Astrocyte (in vitro differentiated cells and primary cell): ENCODE measurements at regions not wholly inside any gene's neighbourhood (a gene's known extent, or its start where the extent isn't known, plus 50 kb on each side); places are given as distances from the start of the nearest gene placed in this dataset.

ENCODE experiments used
- DNase-seq: peaks from one replicate; pipeline ENCODE4 v3.0.0-alpha.2; 2010; ENCODE audit warnings: low read depth
- FAIRE-seq: peaks from 2 replicates; lab custom pipeline; 2011; peaks lifted over from hg19 to GRCh38; lab: Jason Lieb, UNC
- H2AFZ ChIP-seq: 2 replicates; pipeline ENCODE4 v1.6.0; 2012; ENCODE audit warnings: low read depth, low read length, inconsistent platforms
- H3K27ac ChIP-seq: 2 replicates; pipeline ENCODE4 v1.5.1; 2011; ENCODE audit warnings: low read depth, low read length, inconsistent platforms
- H3K27me3 ChIP-seq: 2 replicates; pipeline ENCODE4 v1.6.0; 2011; ENCODE audit warnings: low read length, inconsistent platforms; ENCODE audit not compliant: insufficient read depth
- H3K36me3 ChIP-seq: 2 replicates; pipeline ENCODE4 v1.5.1; 2011; ENCODE audit warnings: low read length, inconsistent platforms; ENCODE audit not compliant: insufficient read depth
- H3K4me1 ChIP-seq: 2 replicates; pipeline ENCODE4 v1.5.1; 2011; ENCODE audit warnings: low read length, inconsistent platforms; ENCODE audit not compliant: insufficient read depth
- H3K4me2 ChIP-seq: 2 replicates; pipeline ENCODE4 v1.6.0; 2012; ENCODE audit warnings: low read length, inconsistent platforms
- H3K4me3 ChIP-seq: 2 replicates; pipeline ENCODE4 v1.5.1; 2011; ENCODE audit warnings: low read depth, mild to moderate bottlenecking, low read length, inconsistent platforms; ENCODE audit not compliant: insufficient read depth
- H3K79me2 ChIP-seq: 2 replicates; pipeline ENCODE4 v1.6.0; 2012; ENCODE audit warnings: mild to moderate bottlenecking, low read length, inconsistent platforms; ENCODE audit not compliant: insufficient read depth
- H3K9ac ChIP-seq: 2 replicates; pipeline ENCODE4 v1.6.0; 2012; ENCODE audit warnings: mild to moderate bottlenecking, low read length, inconsistent platforms
- H3K9me3 ChIP-seq: 2 replicates; pipeline ENCODE4 v1.5.1; 2012; ENCODE audit warnings: low read depth, mild to moderate bottlenecking, low read length, inconsistent platforms; ENCODE audit not compliant: insufficient read depth
- H4K20me1 ChIP-seq: 2 replicates; pipeline ENCODE4 v1.6.0; 2012; ENCODE audit warnings: low read length, inconsistent platforms; ENCODE audit not compliant: insufficient read depth
- H3K27ac Mint-ChIP-seq: one replicate; pipeline ENCODE4 v1.8.0; 2021; ENCODE audit warnings: mild to moderate bottlenecking, mixed read lengths; ENCODE audit not compliant: unreplicated experiment
- H3K27me3 Mint-ChIP-seq: one replicate; pipeline ENCODE4 v1.8.0; 2021; ENCODE audit warnings: low read depth, mixed read lengths; ENCODE audit not compliant: unreplicated experiment
- H3K36me3 Mint-ChIP-seq: one replicate; pipeline ENCODE4 v1.8.0; 2021; ENCODE audit warnings: low read depth, mixed read lengths; ENCODE audit not compliant: unreplicated experiment
- H3K4me1 Mint-ChIP-seq: one replicate; pipeline ENCODE4 v1.8.0; 2021; ENCODE audit warnings: low read depth, mixed read lengths; ENCODE audit not compliant: unreplicated experiment
- H3K4me3 Mint-ChIP-seq: one replicate; pipeline ENCODE4 v1.8.0; 2021; ENCODE audit warnings: mild to moderate bottlenecking, moderate library complexity, mixed read lengths; ENCODE audit not compliant: unreplicated experiment
- H3K9me3 Mint-ChIP-seq: one replicate; pipeline ENCODE4 v1.8.0; 2021; ENCODE audit warnings: mild to moderate bottlenecking, mixed read lengths; ENCODE audit not compliant: unreplicated experiment
- EZH2 ChIP-seq: IDR thresholded peaks from 2 replicates; pipeline ENCODE4 v1.6.1; 2012; ENCODE audit warnings: mild to moderate bottlenecking, low read length, inconsistent platforms; ENCODE audit not compliant: insufficient read depth
- TF ChIP-seq, protein P1 (sequence below): IDR thresholded peaks from 2 replicates; pipeline ENCODE4 v1.5.1; 2011; ENCODE audit warnings: low read depth, mild to moderate bottlenecking, inconsistent platforms, low read length, moderate library complexity; ENCODE audit not compliant: insufficient read depth

DNA sequence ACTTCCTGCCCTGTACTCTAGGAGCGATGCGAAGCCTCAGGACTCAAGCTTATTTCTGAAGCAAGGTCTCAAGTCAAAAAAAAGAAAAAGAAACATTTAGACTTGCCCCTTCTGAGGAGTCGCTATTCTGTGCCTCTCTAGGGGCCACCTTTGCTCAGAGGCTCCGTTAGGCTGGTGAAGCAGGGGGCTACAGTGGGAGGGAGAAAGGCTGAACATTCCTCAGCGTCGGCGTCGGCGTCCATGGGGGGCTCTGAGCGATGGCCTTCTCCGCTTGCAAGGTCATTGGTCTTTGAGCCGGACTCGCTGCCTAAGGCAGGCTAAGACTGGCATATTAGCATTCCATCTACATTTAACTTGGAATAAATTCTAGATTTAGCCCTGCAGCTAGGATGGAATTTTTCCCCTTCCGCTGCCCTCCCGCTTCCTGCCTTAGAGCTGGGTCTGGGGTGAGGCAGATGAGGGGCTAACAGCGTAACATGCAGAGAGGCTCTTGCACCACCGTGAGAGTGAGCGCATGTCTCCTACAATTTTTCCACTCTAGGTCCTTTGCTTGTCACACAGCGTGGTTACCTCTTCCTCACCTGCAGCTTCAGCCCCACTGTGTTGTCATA is 53.6 kb upstream of the ATL2 start:
- no peak overlapping the region for H3K4me3 Mint-ChIP-seq
- no peak for FAIRE-seq
- TF ChIP-seq, protein P1, sequence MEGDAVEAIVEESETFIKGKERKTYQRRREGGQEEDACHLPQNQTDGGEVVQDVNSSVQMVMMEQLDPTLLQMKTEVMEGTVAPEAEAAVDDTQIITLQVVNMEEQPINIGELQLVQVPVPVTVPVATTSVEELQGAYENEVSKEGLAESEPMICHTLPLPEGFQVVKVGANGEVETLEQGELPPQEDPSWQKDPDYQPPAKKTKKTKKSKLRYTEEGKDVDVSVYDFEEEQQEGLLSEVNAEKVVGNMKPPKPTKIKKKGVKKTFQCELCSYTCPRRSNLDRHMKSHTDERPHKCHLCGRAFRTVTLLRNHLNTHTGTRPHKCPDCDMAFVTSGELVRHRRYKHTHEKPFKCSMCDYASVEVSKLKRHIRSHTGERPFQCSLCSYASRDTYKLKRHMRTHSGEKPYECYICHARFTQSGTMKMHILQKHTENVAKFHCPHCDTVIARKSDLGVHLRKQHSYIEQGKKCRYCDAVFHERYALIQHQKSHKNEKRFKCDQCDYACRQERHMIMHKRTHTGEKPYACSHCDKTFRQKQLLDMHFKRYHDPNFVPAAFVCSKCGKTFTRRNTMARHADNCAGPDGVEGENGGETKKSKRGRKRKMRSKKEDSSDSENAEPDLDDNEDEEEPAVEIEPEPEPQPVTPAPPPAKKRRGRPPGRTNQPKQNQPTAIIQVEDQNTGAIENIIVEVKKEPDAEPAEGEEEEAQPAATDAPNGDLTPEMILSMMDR, result no peak
- no peak for TF ChIP-seq EZH2
- H3K9me3 Mint-ChIP-seq, result peaks cover 5% of the 10 kb centered on the region
- no peak overlapping the region for H3K27ac ChIP-seq
- H3K4me1 Mint-ChIP-seq, result no peaks in the 10 kb centered on the region
- peaks cover 11% of the 10 kb centered on the region for H3K27me3 ChIP-seq
- H3K9me3 ChIP-seq, result no peaks in the 10 kb centered on the region
- H3K27ac Mint-ChIP-seq, result no peak overlapping the region
- no peaks in the 10 kb centered on the region for H3K36me3 Mint-ChIP-seq
- H3K9ac ChIP-seq, result no peak overlapping the region
- no peaks in the 10 kb centered on the region for H3K4me1 ChIP-seq
- no peaks in the 10 kb centered on the region for H4K20me1 ChIP-seq
- H3K36me3 ChIP-seq, result no peaks in the 10 kb centered on the region
- no peak overlapping the region for H2AFZ ChIP-seq
- no peak for DNase-seq
- peaks cover 10% of the 10 kb centered on the region for H3K27me3 Mint-ChIP-seq
- no peak overlapping the region for H3K4me3 ChIP-seq
- no peak overlapping the region for H3K4me2 ChIP-seq
- no peaks in the 10 kb centered on the region for H3K79me2 ChIP-seq

DNA sequence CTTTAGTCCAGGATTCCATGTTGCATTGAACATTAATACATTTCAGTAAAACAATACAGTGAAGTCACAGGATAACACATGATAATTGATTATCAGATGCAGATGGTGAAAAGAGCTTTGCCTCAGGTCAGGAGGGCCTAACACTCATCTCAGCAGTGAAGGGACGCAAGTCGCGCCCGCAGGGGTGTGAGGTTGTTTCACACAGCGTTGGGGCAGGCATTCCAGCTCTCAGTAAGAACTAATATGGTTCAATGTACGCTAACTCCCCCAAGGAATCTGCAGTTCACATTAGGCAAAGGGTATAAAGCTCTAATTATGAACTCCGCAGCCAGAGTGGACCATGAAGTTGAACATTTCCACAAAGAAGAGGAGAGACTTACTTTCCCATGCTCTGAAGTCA is 53.1 kb upstream of the ATL2 start:
- no peaks in the 10 kb centered on the region for H4K20me1 ChIP-seq
- peaks cover 16% of the 10 kb centered on the region for H3K27me3 ChIP-seq
- no peak overlapping the region for H3K4me2 ChIP-seq
- no peak overlapping the region for H3K9ac ChIP-seq
- no peak overlapping the region for H3K27ac ChIP-seq
- DNase-seq, result no peak
- no peaks in the 10 kb centered on the region for H3K9me3 ChIP-seq
- H3K36me3 ChIP-seq, result no peaks in the 10 kb centered on the region
- Mint-ChIP-seq H3K4me1 (no peaks in the 10 kb centered on the region), H3K27ac (no peak overlapping the region), H3K9me3 (peaks cover 5% of the 10 kb centered on the region), H3K36me3 (no peaks in the 10 kb centered on the region), H3K27me3 (peaks cover 10% of the 10 kb centered on the region), H3K4me3 (no peak overlapping the region)
- no peak overlapping the region for H3K4me3 ChIP-seq
- H3K79me2 ChIP-seq, result no peaks in the 10 kb centered on the region
- no peak for FAIRE-seq
- H2AFZ ChIP-seq, result no peak overlapping the region
- no peaks in the 10 kb centered on the region for H3K4me1 ChIP-seq
- no peak for TF ChIP-seq EZH2
- TF ChIP-seq, protein P1, result no peak

DNA sequence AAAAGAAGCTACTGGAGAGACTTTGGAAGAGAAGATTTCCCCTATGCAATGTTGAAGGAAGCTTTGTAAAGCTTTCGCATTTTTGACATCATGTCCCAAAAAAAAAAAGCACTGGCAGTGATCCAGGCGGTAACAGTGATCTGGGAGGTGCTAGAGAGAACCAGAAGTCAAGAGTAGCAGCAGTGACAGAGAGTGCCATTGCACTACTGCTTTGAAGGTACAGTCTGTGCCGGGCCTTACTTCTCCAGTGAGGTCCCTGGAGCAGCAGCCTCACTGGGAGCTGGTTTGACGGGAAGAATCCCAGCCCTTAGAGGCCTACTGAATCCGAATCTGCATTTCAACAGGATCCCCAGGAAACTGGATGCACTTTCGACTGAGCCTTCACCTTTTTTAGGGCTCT is 50.9 kb upstream of the ATL2 start:
- FAIRE-seq (no peak), DNase-seq (no peak)
- Mint-ChIP-seq H3K36me3 (peaks cover 2% of the 10 kb centered on the region), H3K27ac (no peak overlapping the region), H3K4me1 (no peaks in the 10 kb centered on the region), H3K9me3 (peaks cover 7% of the 10 kb centered on the region), H3K4me3 (no peak overlapping the region), H3K27me3 (peaks cover 12% of the 10 kb centered on the region)
- H3K9ac ChIP-seq, result no peak overlapping the region
- no peaks in the 10 kb centered on the region for H4K20me1 ChIP-seq
- no peak overlapping the region for H3K27ac ChIP-seq
- H3K79me2 ChIP-seq, result no peaks in the 10 kb centered on the region
- no peak overlapping the region for H2AFZ ChIP-seq
- H3K4me1 ChIP-seq, result no peaks in the 10 kb centered on the region
- no peak overlapping the region for H3K4me2 ChIP-seq
- TF ChIP-seq, protein P1, result no peak
- TF ChIP-seq EZH2, result no peak
- H3K36me3 ChIP-seq, result no peaks in the 10 kb centered on the region
- no peaks in the 10 kb centered on the region for H3K9me3 ChIP-seq
- H3K27me3 ChIP-seq, result peaks cover 17% of the 10 kb centered on the region
- H3K4me3 ChIP-seq, result no peak overlapping the region
